ENCODE measurements at regions not wholly inside any gene's neighbourhood (a gene's known extent, or its start where the extent isn't known, plus 50 kb on each side); places are given as distances from the start of the nearest gene placed in this dataset.

GRCh38 chr11:129701706-129702105, 113.9 kb upstream of the TMEM45B start:
- TF ChIP-seq POLR2A (IDR thresholded peaks at IDR 0.05), result no peak
- TF ChIP-seq, protein P1, sequence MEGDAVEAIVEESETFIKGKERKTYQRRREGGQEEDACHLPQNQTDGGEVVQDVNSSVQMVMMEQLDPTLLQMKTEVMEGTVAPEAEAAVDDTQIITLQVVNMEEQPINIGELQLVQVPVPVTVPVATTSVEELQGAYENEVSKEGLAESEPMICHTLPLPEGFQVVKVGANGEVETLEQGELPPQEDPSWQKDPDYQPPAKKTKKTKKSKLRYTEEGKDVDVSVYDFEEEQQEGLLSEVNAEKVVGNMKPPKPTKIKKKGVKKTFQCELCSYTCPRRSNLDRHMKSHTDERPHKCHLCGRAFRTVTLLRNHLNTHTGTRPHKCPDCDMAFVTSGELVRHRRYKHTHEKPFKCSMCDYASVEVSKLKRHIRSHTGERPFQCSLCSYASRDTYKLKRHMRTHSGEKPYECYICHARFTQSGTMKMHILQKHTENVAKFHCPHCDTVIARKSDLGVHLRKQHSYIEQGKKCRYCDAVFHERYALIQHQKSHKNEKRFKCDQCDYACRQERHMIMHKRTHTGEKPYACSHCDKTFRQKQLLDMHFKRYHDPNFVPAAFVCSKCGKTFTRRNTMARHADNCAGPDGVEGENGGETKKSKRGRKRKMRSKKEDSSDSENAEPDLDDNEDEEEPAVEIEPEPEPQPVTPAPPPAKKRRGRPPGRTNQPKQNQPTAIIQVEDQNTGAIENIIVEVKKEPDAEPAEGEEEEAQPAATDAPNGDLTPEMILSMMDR (IDR thresholded peaks at IDR 0.05), result no peak
- no peak for TF ChIP-seq POLR2AphosphoS5 (IDR thresholded peaks at IDR 0.05)
- TF ChIP-seq EP300 (IDR thresholded peaks at IDR 0.05), result no peak
- no peaks in the 10 kb centered on the region for H3K4me1 ChIP-seq
- H3K4me3 ChIP-seq, result no peak overlapping the region
- WGBS, 2 donors, result 75 to 84% methylated on average over 6 of the region's 6 CpGs
- peaks cover 0 to 3% (median 0%) of the 10 kb centered on the region in 3 donors for H3K27me3 ChIP-seq
- no peak overlapping the region for H3K27ac ChIP-seq
- intact Hi-C loops (cut with DNase I), result no loop called here
- H3K9me3 ChIP-seq, result no peaks in the 10 kb centered on the region
- no peak for DNase-seq
- no peaks in the 10 kb centered on the region for H3K36me3 ChIP-seq

DNA sequence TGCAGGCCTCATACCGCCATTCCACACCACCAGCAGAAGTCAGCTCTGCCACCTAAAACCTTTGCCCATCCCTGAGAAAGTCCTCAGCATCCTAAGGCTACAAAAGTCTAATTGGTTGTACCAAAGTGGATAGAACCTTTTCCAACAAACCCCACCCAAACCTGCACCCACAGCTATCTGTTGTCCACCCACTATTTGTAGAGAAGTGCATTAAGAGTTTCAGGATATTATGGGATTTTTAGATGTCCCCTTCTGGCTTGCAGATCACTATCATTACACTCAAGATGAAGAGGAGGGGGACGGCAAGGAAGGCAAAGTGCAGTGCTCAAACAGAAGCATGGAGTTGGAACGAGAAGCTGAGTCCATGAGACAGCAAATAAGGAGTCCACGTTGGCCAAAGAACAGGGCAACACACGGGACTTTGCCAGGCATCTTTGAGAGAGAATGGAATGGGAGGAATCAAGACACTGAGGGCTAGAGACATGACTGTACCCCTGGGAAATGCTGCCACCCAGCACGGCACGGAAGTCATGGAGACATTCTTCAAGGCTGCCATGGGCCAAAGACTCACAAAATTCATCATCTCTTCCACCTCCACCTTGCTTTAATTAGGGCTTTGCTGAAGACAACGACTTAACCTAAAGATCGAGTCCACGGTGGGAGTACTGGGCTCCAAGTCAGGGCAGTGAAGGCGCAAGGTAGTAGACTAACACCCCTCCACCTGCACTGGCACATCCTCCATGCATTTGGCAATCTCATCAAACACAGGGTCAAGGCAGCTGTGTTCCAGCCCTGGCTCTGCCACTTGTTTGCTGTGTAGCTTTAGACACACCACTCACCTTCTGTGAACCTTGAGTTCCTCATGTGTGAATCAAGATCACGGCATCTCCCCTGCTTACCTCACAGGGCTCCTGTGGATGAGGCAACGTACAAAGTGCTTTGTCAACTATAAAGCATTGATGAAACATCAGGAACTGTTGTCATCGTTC, 112.9 kb upstream of the TMEM45B start:
- Histone ChIP-seq H3K4me1 (no peaks in the 10 kb centered on the region), H3K4me3 (no peak overlapping the region), H3K27ac (no peak overlapping the region), H3K9me3 (no peaks in the 10 kb centered on the region), H3K36me3 (no peaks in the 10 kb centered on the region), H3K27me3 (no peaks in the 10 kb centered on the region)
- intact Hi-C loops (cut with DNase I), result no loop called here
- TF ChIP-seq, protein P1 (IDR thresholded peaks at IDR 0.05), result no peak
- no peak for TF ChIP-seq EP300 (IDR thresholded peaks at IDR 0.05)
- no peak for TF ChIP-seq POLR2AphosphoS5 (IDR thresholded peaks at IDR 0.05)
- no peak for TF ChIP-seq POLR2A (IDR thresholded peaks at IDR 0.05)
- no peak for DNase-seq
- WGBS, 2 donors, result 88% methylated on average over 14 of the region's 14 CpGs

DNA sequence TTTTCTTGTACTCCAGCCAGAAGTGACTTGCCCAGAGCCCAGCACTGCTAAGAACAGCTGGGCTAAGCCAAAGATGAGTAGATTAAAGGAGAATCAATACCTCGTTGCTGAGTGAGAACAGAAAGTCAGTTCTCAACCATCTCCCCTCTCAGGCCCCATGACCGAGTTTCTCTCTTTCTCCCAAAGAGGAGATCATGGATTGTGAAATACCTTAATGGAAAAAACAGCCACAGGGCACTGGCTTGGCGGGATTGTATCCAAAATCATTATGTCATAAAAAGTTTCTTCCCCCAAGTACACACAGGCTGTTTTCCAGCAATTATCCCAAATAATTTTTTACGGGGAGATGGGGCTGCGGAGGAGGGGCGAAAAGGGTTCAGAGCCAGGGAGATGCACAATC, 111.8 kb upstream of the TMEM45B start:
- no peaks in the 10 kb centered on the region for H3K27me3 ChIP-seq
- no peak for DNase-seq
- TF ChIP-seq POLR2A (IDR thresholded peaks at IDR 0.05) (no peak), EP300 (IDR thresholded peaks at IDR 0.05) (no peak), POLR2AphosphoS5 (IDR thresholded peaks at IDR 0.05) (no peak)
- TF ChIP-seq, protein P1 (IDR thresholded peaks at IDR 0.05), result no peak
- WGBS, 2 donors, result 53 to 75% methylated on average over 6 of the region's 6 CpGs
- no peaks in the 10 kb centered on the region for H3K36me3 ChIP-seq
- no peak overlapping the region for H3K27ac ChIP-seq
- H3K9me3 ChIP-seq, result no peaks in the 10 kb centered on the region
- intact Hi-C loops (cut with DNase I), result no loop called here
- no peaks in the 10 kb centered on the region for H3K4me1 ChIP-seq
- no peak overlapping the region for H3K4me3 ChIP-seq

GRCh38 chr11:129704831-129705230, 110.8 kb upstream of the TMEM45B start:
- H3K4me3 ChIP-seq, result no peak overlapping the region
- intact Hi-C loops (cut with DNase I), result no loop called here
- H3K9me3 ChIP-seq, result no peaks in the 10 kb centered on the region
- DNase-seq, result no peak
- no peaks in the 10 kb centered on the region for H3K36me3 ChIP-seq
- TF ChIP-seq POLR2A (IDR thresholded peaks at IDR 0.05), result no peak
- TF ChIP-seq, protein P1 (IDR thresholded peaks at IDR 0.05), result no peak
- TF ChIP-seq EP300 (IDR thresholded peaks at IDR 0.05), result no peak
- no peak for TF ChIP-seq POLR2AphosphoS5 (IDR thresholded peaks at IDR 0.05)
- H3K4me1 ChIP-seq, result no peaks in the 10 kb centered on the region
- no peak overlapping the region for H3K27ac ChIP-seq
- H3K27me3 ChIP-seq, result peaks cover 0 to 4% (median 0%) of the 10 kb centered on the region in 3 donors
- 85 to 87% methylated on average over 3 of the region's 3 CpGs for WGBS, 2 donors

All from sigmoid colon (tissue), 6 donors.